ENCODE measurements at regions not wholly inside any gene's neighbourhood (a gene's known extent, or its start where the extent isn't known, plus 50 kb on each side); places are given as distances from the start of the nearest gene placed in this dataset.

- intact Hi-C loops (cut with DNase I) = no loop called here
- Histone ChIP-seq H3K4me1 (no peaks in the 10 kb centered on the region), H3K9me3 (peaks cover 0 to 6% (median 0%) of the 10 kb centered on the region in 3 donors), H3K36me3 (replicated peaks in 1 of 2; ENCODE audit: insufficient read depth in 1 of 2, low read depth in 2 of 2) (no peaks in the 10 kb centered on the region), H3K27me3 (no peaks in the 10 kb centered on the region), H3K4me3 (no peak overlapping the region), H3K27ac (no peak overlapping the region)
- WGBS, 2 donors = 56 to 76% methylated on average over 5 of the region's 5 CpGs
- DNase-seq = no peak
- TF ChIP-seq, protein P1, sequence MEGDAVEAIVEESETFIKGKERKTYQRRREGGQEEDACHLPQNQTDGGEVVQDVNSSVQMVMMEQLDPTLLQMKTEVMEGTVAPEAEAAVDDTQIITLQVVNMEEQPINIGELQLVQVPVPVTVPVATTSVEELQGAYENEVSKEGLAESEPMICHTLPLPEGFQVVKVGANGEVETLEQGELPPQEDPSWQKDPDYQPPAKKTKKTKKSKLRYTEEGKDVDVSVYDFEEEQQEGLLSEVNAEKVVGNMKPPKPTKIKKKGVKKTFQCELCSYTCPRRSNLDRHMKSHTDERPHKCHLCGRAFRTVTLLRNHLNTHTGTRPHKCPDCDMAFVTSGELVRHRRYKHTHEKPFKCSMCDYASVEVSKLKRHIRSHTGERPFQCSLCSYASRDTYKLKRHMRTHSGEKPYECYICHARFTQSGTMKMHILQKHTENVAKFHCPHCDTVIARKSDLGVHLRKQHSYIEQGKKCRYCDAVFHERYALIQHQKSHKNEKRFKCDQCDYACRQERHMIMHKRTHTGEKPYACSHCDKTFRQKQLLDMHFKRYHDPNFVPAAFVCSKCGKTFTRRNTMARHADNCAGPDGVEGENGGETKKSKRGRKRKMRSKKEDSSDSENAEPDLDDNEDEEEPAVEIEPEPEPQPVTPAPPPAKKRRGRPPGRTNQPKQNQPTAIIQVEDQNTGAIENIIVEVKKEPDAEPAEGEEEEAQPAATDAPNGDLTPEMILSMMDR (IDR thresholded peaks at IDR 0.05) = no peak
- no peak for TF ChIP-seq POLR2A (IDR thresholded peaks at IDR 0.05)
- ATAC-seq = no peak
Measured at GRCh38 chr20:23269954-23270353, 80.6 kb upstream of the NXT1 start.

- TF ChIP-seq POLR2A (IDR thresholded peaks at IDR 0.05) = no peak
- TF ChIP-seq, protein P1 (IDR thresholded peaks at IDR 0.05) = no peak
- intact Hi-C loops (cut with DNase I) = no loop called here
- 62 to 65% methylated on average over 4 of the region's 4 CpGs for WGBS, 2 donors
- H3K27ac ChIP-seq = no peak overlapping the region
- peaks cover 0 to 6% (median 0%) of the 10 kb centered on the region in 3 donors for H3K9me3 ChIP-seq
- H3K4me3 ChIP-seq = no peak overlapping the region
- ATAC-seq (no peak), DNase-seq (no peak)
- H3K27me3 ChIP-seq = no peaks in the 10 kb centered on the region
- no peaks in the 10 kb centered on the region for H3K4me1 ChIP-seq
- H3K36me3 ChIP-seq (replicated peaks in 1 of 2; ENCODE audit: insufficient read depth in 1 of 2, low read depth in 2 of 2) = no peaks in the 10 kb centered on the region
Measured at GRCh38 chr20:23268792-23269354, 81.7 kb upstream of the NXT1 start.

- intact Hi-C loops (cut with DNase I) = no loop called here
Measured at GRCh38 chr20:23267909-23268308, 82.7 kb upstream of the NXT1 start.

GRCh38 chr20:23266530-23267398, 83.8 kb upstream of the NXT1 start:
- Histone ChIP-seq H3K36me3 (replicated peaks in 1 of 2; ENCODE audit: insufficient read depth in 1 of 2, low read depth in 2 of 2) (no peaks in the 10 kb centered on the region), H3K4me1 (no peaks in the 10 kb centered on the region), H3K9me3 (peaks cover 0 to 6% (median 0%) of the 10 kb centered on the region in 3 donors), H3K27me3 (no peaks in the 10 kb centered on the region), H3K27ac (no peak overlapping the region), H3K4me3 (no peak overlapping the region)
- 65 to 66% methylated on average over 6 to 7 of the region's 7 CpGs for WGBS, 2 donors
- ATAC-seq (no peak), DNase-seq (no peak)
- intact Hi-C loops (cut with DNase I) = no loop called here
- TF ChIP-seq, protein P1 (IDR thresholded peaks at IDR 0.05) = no peak
- TF ChIP-seq POLR2A (IDR thresholded peaks at IDR 0.05) = no peak

More at GRCh38 chr20:23267909-23268308, 82.7 kb upstream of the NXT1 start:
- DNase-seq (no peak), ATAC-seq (no peak)
- peaks cover 0 to 6% (median 0%) of the 10 kb centered on the region in 3 donors for H3K9me3 ChIP-seq
- H3K27ac ChIP-seq = no peak overlapping the region
- no peaks in the 10 kb centered on the region for H3K27me3 ChIP-seq
- 81 to 83% methylated on average over 2 of the region's 2 CpGs for WGBS, 2 donors
- no peaks in the 10 kb centered on the region for H3K4me1 ChIP-seq
- TF ChIP-seq, protein P1 (IDR thresholded peaks at IDR 0.05) = no peak
- TF ChIP-seq POLR2A (IDR thresholded peaks at IDR 0.05) = no peak
- H3K36me3 ChIP-seq (replicated peaks in 1 of 2; ENCODE audit: insufficient read depth in 1 of 2, low read depth in 2 of 2) = no peaks in the 10 kb centered on the region
- H3K4me3 ChIP-seq = no peak overlapping the region
